ENCODE measurements at regions not wholly inside any gene's neighbourhood (a gene's known extent, or its start where the extent isn't known, plus 50 kb on each side); places are given as distances from the start of the nearest gene placed in this dataset.

DNA sequence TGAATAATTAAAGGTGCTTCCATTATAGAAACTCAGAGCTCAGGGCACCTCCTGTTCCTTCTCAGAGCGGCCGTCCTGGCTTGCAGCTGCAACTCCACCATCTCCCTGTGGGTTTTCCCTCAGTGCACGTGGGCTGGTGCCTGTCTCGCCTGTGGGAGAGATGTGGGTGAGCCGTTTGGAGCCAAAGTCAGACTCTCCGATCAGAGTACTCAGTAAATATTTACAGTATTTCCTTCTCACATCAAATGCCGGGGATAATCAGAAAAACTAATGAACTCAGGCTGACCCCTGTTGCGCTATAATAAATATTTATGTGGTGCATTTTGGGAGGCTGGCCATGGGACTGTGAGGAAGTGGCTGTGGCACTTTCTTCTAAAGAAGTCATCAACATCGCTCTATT, 155.8 kb upstream of the HABP2 start:
- Mint-ChIP-seq H3K4me1 (peaks cover 4% of the 10 kb centered on the region; the same call in 1 of the 3 replicates), H3K27me3 (ENCODE audit: insufficient read depth, low read depth, poor library complexity) (peaks cover 2% of the 10 kb centered on the region), H3K36me3 (ENCODE audit: low read depth) (no peaks in the 10 kb centered on the region), H3K9me3 (peaks cover 6% of the 10 kb centered on the region; the same call in 1 of the 3 replicates), H3K27ac (no peak overlapping the region), H3K4me3 (no peak overlapping the region)
- H3K4me2 ChIP-seq: no peak overlapping the region
- no peaks in the 10 kb centered on the region for H4K20me1 ChIP-seq (replicated peaks; ENCODE audit: insufficient read depth)
- H3K27ac ChIP-seq (ENCODE audit: low read depth): no peak overlapping the region
- peaks cover 8% of the 10 kb centered on the region for H3K9me2 ChIP-seq (ENCODE audit: insufficient read depth)
- H3K79me2 ChIP-seq (replicated peaks; ENCODE audit: insufficient read depth): no peaks in the 10 kb centered on the region
- no peaks in the 10 kb centered on the region for H3F3A ChIP-seq (replicated peaks; ENCODE audit: low read depth)
- no peaks in the 10 kb centered on the region for H3K36me3 ChIP-seq (ENCODE audit: insufficient read depth)
- ATAC-seq (no peak), DNase-seq (ENCODE audit: low spot score) (no peak)
- TF ChIP-seq, protein P1, sequence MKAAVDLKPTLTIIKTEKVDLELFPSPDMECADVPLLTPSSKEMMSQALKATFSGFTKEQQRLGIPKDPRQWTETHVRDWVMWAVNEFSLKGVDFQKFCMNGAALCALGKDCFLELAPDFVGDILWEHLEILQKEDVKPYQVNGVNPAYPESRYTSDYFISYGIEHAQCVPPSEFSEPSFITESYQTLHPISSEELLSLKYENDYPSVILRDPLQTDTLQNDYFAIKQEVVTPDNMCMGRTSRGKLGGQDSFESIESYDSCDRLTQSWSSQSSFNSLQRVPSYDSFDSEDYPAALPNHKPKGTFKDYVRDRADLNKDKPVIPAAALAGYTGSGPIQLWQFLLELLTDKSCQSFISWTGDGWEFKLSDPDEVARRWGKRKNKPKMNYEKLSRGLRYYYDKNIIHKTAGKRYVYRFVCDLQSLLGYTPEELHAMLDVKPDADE (IDR thresholded peaks at IDR 0.05): no peak
- TF ChIP-seq, protein P2, sequence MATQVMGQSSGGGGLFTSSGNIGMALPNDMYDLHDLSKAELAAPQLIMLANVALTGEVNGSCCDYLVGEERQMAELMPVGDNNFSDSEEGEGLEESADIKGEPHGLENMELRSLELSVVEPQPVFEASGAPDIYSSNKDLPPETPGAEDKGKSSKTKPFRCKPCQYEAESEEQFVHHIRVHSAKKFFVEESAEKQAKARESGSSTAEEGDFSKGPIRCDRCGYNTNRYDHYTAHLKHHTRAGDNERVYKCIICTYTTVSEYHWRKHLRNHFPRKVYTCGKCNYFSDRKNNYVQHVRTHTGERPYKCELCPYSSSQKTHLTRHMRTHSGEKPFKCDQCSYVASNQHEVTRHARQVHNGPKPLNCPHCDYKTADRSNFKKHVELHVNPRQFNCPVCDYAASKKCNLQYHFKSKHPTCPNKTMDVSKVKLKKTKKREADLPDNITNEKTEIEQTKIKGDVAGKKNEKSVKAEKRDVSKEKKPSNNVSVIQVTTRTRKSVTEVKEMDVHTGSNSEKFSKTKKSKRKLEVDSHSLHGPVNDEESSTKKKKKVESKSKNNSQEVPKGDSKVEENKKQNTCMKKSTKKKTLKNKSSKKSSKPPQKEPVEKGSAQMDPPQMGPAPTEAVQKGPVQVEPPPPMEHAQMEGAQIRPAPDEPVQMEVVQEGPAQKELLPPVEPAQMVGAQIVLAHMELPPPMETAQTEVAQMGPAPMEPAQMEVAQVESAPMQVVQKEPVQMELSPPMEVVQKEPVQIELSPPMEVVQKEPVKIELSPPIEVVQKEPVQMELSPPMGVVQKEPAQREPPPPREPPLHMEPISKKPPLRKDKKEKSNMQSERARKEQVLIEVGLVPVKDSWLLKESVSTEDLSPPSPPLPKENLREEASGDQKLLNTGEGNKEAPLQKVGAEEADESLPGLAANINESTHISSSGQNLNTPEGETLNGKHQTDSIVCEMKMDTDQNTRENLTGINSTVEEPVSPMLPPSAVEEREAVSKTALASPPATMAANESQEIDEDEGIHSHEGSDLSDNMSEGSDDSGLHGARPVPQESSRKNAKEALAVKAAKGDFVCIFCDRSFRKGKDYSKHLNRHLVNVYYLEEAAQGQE (IDR thresholded peaks at IDR 0.05; ENCODE audit: unreplicated experiment): no peak
- TF ChIP-seq STAT1 (IDR thresholded peaks at IDR 0.05; ENCODE audit: unreplicated experiment) (no peak), EZH2phosphoT487 (IDR thresholded peaks at IDR 0.05; ENCODE audit: unreplicated experiment) (no peak)
- H3K4me3 ChIP-seq: no peak overlapping the region
- 0 out of 2 replicates have a peak, but pooled peaks cover 4% of the 10 kb centered on the region for H3K4me1 ChIP-seq (ENCODE audit: insufficient read depth)
- no peak overlapping the region for H2AFZ ChIP-seq
- H3K27me3 ChIP-seq (ENCODE audit: insufficient read depth): no peaks in the 10 kb centered on the region

DNA sequence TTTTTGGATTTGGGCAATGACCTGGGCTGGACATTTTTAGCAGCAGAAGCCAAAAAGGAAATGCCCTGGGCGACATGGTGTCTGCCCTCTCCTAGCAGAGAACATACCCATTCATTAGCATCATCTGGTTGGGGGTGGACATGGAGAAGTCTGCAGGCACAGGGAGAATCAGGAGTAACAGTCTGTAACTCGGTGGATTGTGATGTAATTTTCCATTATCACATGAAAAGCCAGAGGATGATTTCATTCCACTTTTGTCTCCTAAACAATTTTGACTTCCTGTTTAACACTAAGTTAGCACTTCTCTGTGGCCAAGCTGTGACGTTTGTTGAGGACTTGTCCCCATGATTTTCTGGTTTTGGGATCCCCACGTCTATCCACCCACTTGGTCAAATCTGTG, 153.8 kb upstream of the HABP2 start:
- peaks cover 10% of the 10 kb centered on the region; the same call in 1 of the 2 replicates for H3K4me1 ChIP-seq (ENCODE audit: insufficient read depth)
- H3K27ac ChIP-seq (ENCODE audit: low read depth): no peak overlapping the region
- H2AFZ ChIP-seq: no peak overlapping the region
- H3K27ac Mint-ChIP-seq: no peak overlapping the region
- H3K4me1 Mint-ChIP-seq: peaks cover 10% of the 10 kb centered on the region
- peaks cover 6% of the 10 kb centered on the region; the same call in 1 of the 3 replicates for H3K9me3 Mint-ChIP-seq
- H3K4me3 Mint-ChIP-seq: no peak overlapping the region
- H3K36me3 ChIP-seq (ENCODE audit: insufficient read depth): no peaks in the 10 kb centered on the region
- no peaks in the 10 kb centered on the region for H3K79me2 ChIP-seq (replicated peaks; ENCODE audit: insufficient read depth)
- DNase-seq (ENCODE audit: low spot score): no peak
- H3K4me3 ChIP-seq: no peak overlapping the region
- no peaks in the 10 kb centered on the region; the same call in 1 of the 2 replicates for H3K9me2 ChIP-seq (ENCODE audit: insufficient read depth)
- ATAC-seq: no peak
- H3K27me3 Mint-ChIP-seq (ENCODE audit: insufficient read depth, low read depth, poor library complexity): peaks cover 2% of the 10 kb centered on the region
- H3K36me3 Mint-ChIP-seq (ENCODE audit: low read depth): no peaks in the 10 kb centered on the region
- H3K27me3 ChIP-seq (ENCODE audit: insufficient read depth): no peaks in the 10 kb centered on the region
- no peaks in the 10 kb centered on the region for H3F3A ChIP-seq (replicated peaks; ENCODE audit: low read depth)
- no peaks in the 10 kb centered on the region for H4K20me1 ChIP-seq (replicated peaks; ENCODE audit: insufficient read depth)
- H3K4me2 ChIP-seq: no peak overlapping the region
- no peak for TF ChIP-seq CREB1 (CRISPR knock-in tag; IDR thresholded peaks at IDR 0.05; ENCODE audit: low read depth)
- TF ChIP-seq, protein P1 (IDR thresholded peaks at IDR 0.05): no peak
- TF ChIP-seq, protein P3, sequence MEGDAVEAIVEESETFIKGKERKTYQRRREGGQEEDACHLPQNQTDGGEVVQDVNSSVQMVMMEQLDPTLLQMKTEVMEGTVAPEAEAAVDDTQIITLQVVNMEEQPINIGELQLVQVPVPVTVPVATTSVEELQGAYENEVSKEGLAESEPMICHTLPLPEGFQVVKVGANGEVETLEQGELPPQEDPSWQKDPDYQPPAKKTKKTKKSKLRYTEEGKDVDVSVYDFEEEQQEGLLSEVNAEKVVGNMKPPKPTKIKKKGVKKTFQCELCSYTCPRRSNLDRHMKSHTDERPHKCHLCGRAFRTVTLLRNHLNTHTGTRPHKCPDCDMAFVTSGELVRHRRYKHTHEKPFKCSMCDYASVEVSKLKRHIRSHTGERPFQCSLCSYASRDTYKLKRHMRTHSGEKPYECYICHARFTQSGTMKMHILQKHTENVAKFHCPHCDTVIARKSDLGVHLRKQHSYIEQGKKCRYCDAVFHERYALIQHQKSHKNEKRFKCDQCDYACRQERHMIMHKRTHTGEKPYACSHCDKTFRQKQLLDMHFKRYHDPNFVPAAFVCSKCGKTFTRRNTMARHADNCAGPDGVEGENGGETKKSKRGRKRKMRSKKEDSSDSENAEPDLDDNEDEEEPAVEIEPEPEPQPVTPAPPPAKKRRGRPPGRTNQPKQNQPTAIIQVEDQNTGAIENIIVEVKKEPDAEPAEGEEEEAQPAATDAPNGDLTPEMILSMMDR (conservative IDR thresholded peaks at IDR 0.05; ENCODE audit: low read depth in 2 of 2): no peak
- TF ChIP-seq, protein P2 (IDR thresholded peaks at IDR 0.05; ENCODE audit: unreplicated experiment): no peak
- TF ChIP-seq EZH2 (IDR thresholded peaks at IDR 0.05; ENCODE audit: low read depth, unreplicated experiment): no peak
- TF ChIP-seq JUNB (IDR thresholded peaks at IDR 0.05; ENCODE audit: unreplicated experiment): no peak
